Dermis microvascular lymphatic vessel endothelial cell (primary cell): ENCODE measurements at regions not wholly inside any gene's neighbourhood (a gene's known extent, or its start where the extent isn't known, plus 50 kb on each side); places are given as distances from the start of the nearest gene placed in this dataset.
A peak's percentile ranks its signal among the peaks of the same experiment; 100 is the strongest.
"Not testable (repeated sequence)": the region's sequence is repeated elsewhere in the genome, so short reads cannot be mapped to it uniquely, and the experiment has no call there.

ENCODE experiments used
- DNase-seq, 2 donors: peaks; one replicate each; pipeline versions ENCODE4 v3.0.0 to v3.0.0-alpha.2; 2010; ENCODE audit warnings: low read depth in 2 of 2

GRCh38 chr12:47610686-47611252 lies 95.1 kb downstream of the RPAP3 start:
- no peak for DNase-seq

GRCh38 chr12:47609806-47610205 lies 96.0 kb downstream of the RPAP3 start:
- no peak for DNase-seq

- not testable (repeated sequence) for DNase-seq
Observed at GRCh38 chr12:47608671-47609070, 97.2 kb downstream of the RPAP3 start.

GRCh38 chr12:47604221-47604873 lies 101.5 kb downstream of the RPAP3 start:
- DNase-seq, result peak in 1 of 2 donors; percentile 64

- DNase-seq, result no peak
Observed at GRCh38 chr12:47602949-47603558, 102.8 kb downstream of the RPAP3 start.

GRCh38 chr12:47602325-47602724 lies 103.5 kb downstream of the RPAP3 start:
- DNase-seq, result peak in 1 of 2 donors; percentile 14

- DNase-seq, result no peak
Observed at GRCh38 chr12:47601071-47601470, 104.8 kb downstream of the RPAP3 start.

- no peak for DNase-seq
Observed at GRCh38 chr12:47591795-47592194, 114.0 kb downstream of the RPAP3 start.

GRCh38 chr12:47591361-47591791 lies 114.5 kb downstream of the RPAP3 start:
- DNase-seq, result no peak

- no peak for DNase-seq
Observed at GRCh38 chr12:47590771-47591360, 115.0 kb downstream of the RPAP3 start.

- no peak for DNase-seq
Observed at GRCh38 chr12:47586952-47587669, 118.7 kb downstream of the RPAP3 start.

GRCh38 chr12:47585507-47585906 lies 120.3 kb downstream of the RPAP3 start:
- DNase-seq, result no peak

- no peak for DNase-seq
Observed at GRCh38 chr12:47578836-47579235, 127.0 kb downstream of the RPAP3 start.

GRCh38 chr12:47577206-47577989 lies 128.4 kb downstream of the RPAP3 start:
- no peak for DNase-seq

- no peak for DNase-seq
Observed at GRCh38 chr12:47576289-47576945, 129.4 kb downstream of the RPAP3 start.

- no peak for DNase-seq
Observed at GRCh38 chr12:47574252-47575021, 131.4 kb downstream of the RPAP3 start.

GRCh38 chr12:47573146-47573659 lies 132.6 kb downstream of the RPAP3 start:
- DNase-seq, result no peak

- no peak for DNase-seq
Observed at GRCh38 chr12:47570151-47570550, 135.7 kb downstream of the RPAP3 start.

- DNase-seq, result no peak
Observed at GRCh38 chr12:47562201-47562600, 143.6 kb downstream of the RPAP3 start.

GRCh38 chr12:47561746-47562145 lies 144.1 kb downstream of the RPAP3 start:
- DNase-seq, result no peak
